ENCODE measurements at regions not wholly inside any gene's neighbourhood (a gene's known extent, or its start where the extent isn't known, plus 50 kb on each side); places are given as distances from the start of the nearest gene placed in this dataset.

- intact Hi-C loops (cut with micrococcal nuclease) = no loop called here
- no peak for DNase-seq (ENCODE audit: low read depth, low spot score)
- H3K4me2 ChIP-seq (ENCODE audit: insufficient read depth, low read length) = no peak overlapping the region
- ChIA-PET CTCF (no interaction called here), POLR2A (no interaction called here)
- H3K27ac ChIP-seq (ENCODE audit: insufficient read depth, low read depth, low read length) = no peak overlapping the region
- H2AFZ ChIP-seq (ENCODE audit: low read depth, low read length) = no peak overlapping the region
- dilution Hi-C loops (cut with MboI; ENCODE audit: extremely low pct_ligation_motif_present, low sequenced_read_pairs) = no loop called here
- H3K27me3 ChIP-seq (ENCODE audit: control insufficient read depth in 2 of 2, insufficient read depth in 2 of 2, low read length in 2 of 2) = no peaks in the 10 kb centered on the region
- no peaks in the 10 kb centered on the region for H3K9me1 ChIP-seq (replicated peaks; ENCODE audit: control insufficient read depth, extremely low read depth, insufficient read depth, low read length)
- no peaks in the 10 kb centered on the region for H3K4me1 ChIP-seq (ENCODE audit: control insufficient read depth, extremely low read depth, insufficient read depth, low read length)
- no peaks in the 10 kb centered on the region for H4K20me1 ChIP-seq (replicated peaks; ENCODE audit: control insufficient read depth, extremely low read depth, insufficient read depth, low read length)
- no peak for FAIRE-seq
- no peak overlapping the region for H3K9ac ChIP-seq (replicated peaks; ENCODE audit: extremely low read depth, insufficient read depth, low read length)
- H3K36me3 ChIP-seq (ENCODE audit: control insufficient read depth in 2 of 2, extremely low read depth in 1 of 2, insufficient read depth in 2 of 2, low read length in 2 of 2) = no peaks in the 10 kb centered on the region
- TF ChIP-seq POLR2A (IDR thresholded peaks at IDR 0.05; ENCODE audit: low read depth, low read length) = no peak
- TF ChIP-seq FOS (IDR thresholded peaks at IDR 0.05; ENCODE audit: borderline replicate concordance, insufficient read depth, low read length) = no peak
- H3K4me3 ChIP-seq (replicated peaks in 1 of 3; ENCODE audit: insufficient read depth in 1 of 3, low read depth in 1 of 3, low read length in 3 of 3) = no peak overlapping the region
- no TSS peak for BruUV-seq (replicated peaks)
- no peaks in the 10 kb centered on the region for H3K79me2 ChIP-seq (ENCODE audit: control insufficient read depth, insufficient read depth, low read length)
- peaks cover 2% of the 10 kb centered on the region for H3K9me3 ChIP-seq (replicated peaks; ENCODE audit: control insufficient read depth, insufficient read depth, low read length)
Measured at GRCh38 chr12:115767916-115768315, 509.6 kb downstream of the MED13L start.

GRCh38 chr12:115763982-115764621 is 513.4 kb downstream of the MED13L start:
- Histone ChIP-seq H3K36me3 (ENCODE audit: control insufficient read depth in 2 of 2, extremely low read depth in 1 of 2, insufficient read depth in 2 of 2, low read length in 2 of 2) (no peaks in the 10 kb centered on the region), H4K20me1 (replicated peaks; ENCODE audit: control insufficient read depth, extremely low read depth, insufficient read depth, low read length) (no peaks in the 10 kb centered on the region), H3K27ac (ENCODE audit: insufficient read depth, low read depth, low read length) (no peak overlapping the region), H3K9me3 (replicated peaks; ENCODE audit: control insufficient read depth, insufficient read depth, low read length) (no peaks in the 10 kb centered on the region), H3K4me3 (replicated peaks in 1 of 3; ENCODE audit: insufficient read depth in 1 of 3, low read depth in 1 of 3, low read length in 3 of 3) (no peak overlapping the region), H3K4me2 (ENCODE audit: insufficient read depth, low read length) (no peak overlapping the region), H2AFZ (ENCODE audit: low read depth, low read length) (no peak overlapping the region), H3K9me1 (replicated peaks; ENCODE audit: control insufficient read depth, extremely low read depth, insufficient read depth, low read length) (no peaks in the 10 kb centered on the region), H3K79me2 (ENCODE audit: control insufficient read depth, insufficient read depth, low read length) (no peaks in the 10 kb centered on the region), H3K4me1 (ENCODE audit: control insufficient read depth, extremely low read depth, insufficient read depth, low read length) (no peaks in the 10 kb centered on the region), H3K9ac (replicated peaks; ENCODE audit: extremely low read depth, insufficient read depth, low read length) (no peak overlapping the region), H3K27me3 (ENCODE audit: control insufficient read depth in 2 of 2, insufficient read depth in 2 of 2, low read length in 2 of 2) (no peaks in the 10 kb centered on the region)
- no TSS peak for BruUV-seq (replicated peaks)
- CTCF ChIA-PET = no interaction called here
- POLR2A ChIA-PET = no interaction called here
- intact Hi-C loops (cut with micrococcal nuclease) (no loop called here), dilution Hi-C loops (cut with MboI; ENCODE audit: extremely low pct_ligation_motif_present, low sequenced_read_pairs) (no loop called here)
- no peak for FAIRE-seq
- DNase-seq (ENCODE audit: low read depth, low spot score) = no peak
- TF ChIP-seq POLR2AphosphoS5 (IDR thresholded peaks at IDR 0.05; ENCODE audit: insufficient read depth, low read depth, low read length) (no peak), FOS (IDR thresholded peaks at IDR 0.05; ENCODE audit: borderline replicate concordance, insufficient read depth, low read length) (no peak), JUN (IDR thresholded peaks at IDR 0.05; ENCODE audit: borderline replicate concordance, insufficient read depth, insufficient read length, low read depth) (no peak)

Measured in endothelial cell of umbilical vein (primary cell).